ENCODE measurements at regions not wholly inside any gene's neighbourhood (a gene's known extent, or its start where the extent isn't known, plus 50 kb on each side); places are given as distances from the start of the nearest gene placed in this dataset.

- TF ChIP-seq POLR2A (IDR thresholded peaks at IDR 0.05; ENCODE audit: low read depth, low read length) (no peak), POLR2AphosphoS5 (IDR thresholded peaks at IDR 0.05; ENCODE audit: low read depth, low read length) (no peak)
These were observed 211.6 kb downstream of the DTWD2 start for GRCh38 chr5:118776755-118777154.

Data from GM12892 (cell line).